CD4-positive, alpha-beta T cell treated with Interleukin-12 subunit alpha and Interleukin-12 subunit beta, for 1 hour (primary cell): ENCODE measurements at regions not wholly inside any gene's neighbourhood (a gene's known extent, or its start where the extent isn't known, plus 50 kb on each side); places are given as distances from the start of the nearest gene placed in this dataset.

Experiments used
- DNase-seq: peaks from one replicate; pipeline ENCODE4 v3.0.0-alpha.2; 2020

GRCh38 chr3:107969994-107970819 is 120.6 kb downstream of the CD47 start:
- DNase-seq, result no peak

GRCh38 chr3:107969525-107969924 is 121.3 kb downstream of the CD47 start:
- no peak for DNase-seq

- no peak for DNase-seq
These were observed 124.6 kb downstream of the CD47 start for GRCh38 chr3:107966276-107966675.

GRCh38 chr3:107965136-107965655 is 125.6 kb downstream of the CD47 start:
- no peak for DNase-seq

- no peak for DNase-seq
These were observed 127.2 kb downstream of the CD47 start for GRCh38 chr3:107963581-107963980.

GRCh38 chr3:107962946-107963345 is 127.9 kb downstream of the CD47 start:
- no peak for DNase-seq

GRCh38 chr3:107962037-107962436 is 128.8 kb downstream of the CD47 start:
- DNase-seq, result no peak

GRCh38 chr3:107959550-107960154 is 131.2 kb downstream of the CD47 start:
- DNase-seq, result no peak

- DNase-seq, result no peak
These were observed 132.7 kb downstream of the CD47 start for GRCh38 chr3:107958146-107958545.

GRCh38 chr3:107956991-107957900 is 133.6 kb downstream of the CD47 start:
- no peak for DNase-seq

- DNase-seq, result no peak
These were observed 136.0 kb downstream of the CD47 start for GRCh38 chr3:107954845-107955244.

- no peak for DNase-seq
These were observed 137.1 kb downstream of the CD47 start for GRCh38 chr3:107953722-107954121.

- DNase-seq, result no peak
These were observed 139.7 kb downstream of the CD47 start for GRCh38 chr3:107951126-107951525.

- no peak for DNase-seq
These were observed 140.4 kb downstream of the CD47 start for GRCh38 chr3:107950417-107950816.

GRCh38 chr3:107949394-107949970 is 141.3 kb downstream of the CD47 start:
- no peak for DNase-seq

- DNase-seq, result no peak
These were observed 143.6 kb downstream of the CD47 start for GRCh38 chr3:107947203-107947602.

GRCh38 chr3:107946700-107947099 is 144.1 kb downstream of the CD47 start:
- DNase-seq, result no peak

GRCh38 chr3:107945417-107946094 is 145.3 kb downstream of the CD47 start:
- no peak for DNase-seq

- DNase-seq, result no peak
These were observed 146.9 kb downstream of the CD47 start for GRCh38 chr3:107943786-107944523.

- DNase-seq, result no peak
These were observed 147.7 kb downstream of the CD47 start for GRCh38 chr3:107942951-107943749.

GRCh38 chr3:107942244-107942643 is 148.6 kb downstream of the CD47 start:
- DNase-seq, result no peak
